ENCODE measurements at regions not wholly inside any gene's neighbourhood (a gene's known extent, or its start where the extent isn't known, plus 50 kb on each side); places are given as distances from the start of the nearest gene placed in this dataset.

DNA sequence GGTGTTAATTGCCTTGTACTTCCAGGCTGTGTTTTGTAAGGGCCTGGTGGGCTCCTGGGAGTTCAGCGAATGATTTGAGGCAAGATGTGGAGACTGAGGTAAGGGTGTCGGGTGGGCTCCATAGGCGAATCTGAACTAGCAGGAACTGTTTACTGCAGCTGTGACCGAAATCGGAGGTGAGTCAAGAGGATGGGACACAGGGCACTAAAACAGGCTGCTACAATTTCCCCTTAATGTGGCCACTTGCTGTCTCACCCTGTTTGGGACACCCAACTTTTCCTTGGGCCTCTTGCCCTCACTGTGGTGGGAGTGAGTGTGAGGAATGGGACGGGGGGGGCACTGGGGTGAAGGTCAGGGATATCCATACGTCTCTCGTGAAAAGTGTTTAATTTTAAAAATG, 53.9 kb upstream of the MCUR1 start:
- TF ChIP-seq, protein P1, sequence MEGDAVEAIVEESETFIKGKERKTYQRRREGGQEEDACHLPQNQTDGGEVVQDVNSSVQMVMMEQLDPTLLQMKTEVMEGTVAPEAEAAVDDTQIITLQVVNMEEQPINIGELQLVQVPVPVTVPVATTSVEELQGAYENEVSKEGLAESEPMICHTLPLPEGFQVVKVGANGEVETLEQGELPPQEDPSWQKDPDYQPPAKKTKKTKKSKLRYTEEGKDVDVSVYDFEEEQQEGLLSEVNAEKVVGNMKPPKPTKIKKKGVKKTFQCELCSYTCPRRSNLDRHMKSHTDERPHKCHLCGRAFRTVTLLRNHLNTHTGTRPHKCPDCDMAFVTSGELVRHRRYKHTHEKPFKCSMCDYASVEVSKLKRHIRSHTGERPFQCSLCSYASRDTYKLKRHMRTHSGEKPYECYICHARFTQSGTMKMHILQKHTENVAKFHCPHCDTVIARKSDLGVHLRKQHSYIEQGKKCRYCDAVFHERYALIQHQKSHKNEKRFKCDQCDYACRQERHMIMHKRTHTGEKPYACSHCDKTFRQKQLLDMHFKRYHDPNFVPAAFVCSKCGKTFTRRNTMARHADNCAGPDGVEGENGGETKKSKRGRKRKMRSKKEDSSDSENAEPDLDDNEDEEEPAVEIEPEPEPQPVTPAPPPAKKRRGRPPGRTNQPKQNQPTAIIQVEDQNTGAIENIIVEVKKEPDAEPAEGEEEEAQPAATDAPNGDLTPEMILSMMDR (optimal IDR thresholded peaks at IDR 0.05 in 1 of 3, IDR thresholded peaks at IDR 0.05 in 1 of 3, conservative IDR thresholded peaks at IDR 0.05 in 1 of 3; ENCODE audit: extremely low read depth in 1 of 3, insufficient read depth in 2 of 3, low read length in 3 of 3) = no peak
- no peak for TF ChIP-seq EZH2 (IDR thresholded peaks at IDR 0.05; ENCODE audit: low read length)

Data from keratinocyte (primary cell).